ENCODE measurements at regions not wholly inside any gene's neighbourhood (a gene's known extent, or its start where the extent isn't known, plus 50 kb on each side); places are given as distances from the start of the nearest gene placed in this dataset.

GRCh38 chr15:29638781-29639180, 183.5 kb downstream of the TJP1 start:
- TF ChIP-seq EZH2 (IDR thresholded peaks at IDR 0.05) (no peak), CTCF (IDR thresholded peaks at IDR 0.05) (no peak)
